NCI-H1092 (cell line): ENCODE measurements at regions not wholly inside any gene's neighbourhood (a gene's known extent, or its start where the extent isn't known, plus 50 kb on each side); places are given as distances from the start of the nearest gene placed in this dataset.

Experiments
- DNase-seq: peaks from one replicate; lab custom pipeline; 2025; lab: John Stamatoyannopoulos, UW

DNA sequence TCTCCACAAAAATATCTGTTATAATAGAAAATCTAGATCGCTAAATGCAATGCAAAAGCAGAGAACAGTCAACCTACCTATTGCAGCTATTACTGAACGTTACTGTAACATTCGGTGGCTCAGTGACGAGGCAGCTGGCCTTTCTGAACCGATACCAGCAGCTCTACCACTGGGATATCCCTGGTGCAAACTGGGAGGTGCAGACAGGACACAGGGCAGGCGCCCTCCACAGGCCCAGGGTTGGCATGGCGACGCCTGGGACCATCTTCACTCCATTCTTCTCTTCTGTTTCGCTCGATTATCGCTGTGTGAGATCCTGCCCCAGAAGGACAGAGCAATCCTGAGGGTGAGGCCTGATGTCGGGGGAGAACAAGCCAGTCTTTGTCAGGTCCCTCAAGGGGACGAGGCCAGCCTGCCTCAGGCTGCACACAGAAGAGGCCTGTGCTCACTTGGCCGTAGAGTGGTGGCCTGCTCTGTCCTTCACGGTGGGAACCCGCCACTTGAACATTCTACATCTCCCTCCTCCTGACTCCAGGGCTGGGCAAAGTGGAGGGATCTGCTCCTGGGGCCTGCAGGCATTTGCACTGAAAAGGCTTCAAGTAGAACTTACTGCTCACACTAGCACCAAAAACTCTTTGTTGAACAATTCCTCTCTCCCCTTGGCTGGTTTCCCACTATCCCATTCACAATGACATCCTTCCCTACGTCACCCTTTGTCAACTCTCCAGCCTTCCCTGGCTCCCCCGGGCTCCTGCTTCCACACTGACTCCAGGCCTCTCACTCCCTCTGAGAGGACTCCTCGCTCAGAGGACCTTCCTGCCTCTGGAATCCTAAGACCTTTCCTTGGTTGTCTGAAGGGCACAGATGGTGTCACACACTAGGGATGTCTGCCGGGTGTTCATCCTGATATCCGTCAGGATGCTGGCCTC, 49.7 kb downstream of the CYRIA start:
- no peak for DNase-seq

DNA sequence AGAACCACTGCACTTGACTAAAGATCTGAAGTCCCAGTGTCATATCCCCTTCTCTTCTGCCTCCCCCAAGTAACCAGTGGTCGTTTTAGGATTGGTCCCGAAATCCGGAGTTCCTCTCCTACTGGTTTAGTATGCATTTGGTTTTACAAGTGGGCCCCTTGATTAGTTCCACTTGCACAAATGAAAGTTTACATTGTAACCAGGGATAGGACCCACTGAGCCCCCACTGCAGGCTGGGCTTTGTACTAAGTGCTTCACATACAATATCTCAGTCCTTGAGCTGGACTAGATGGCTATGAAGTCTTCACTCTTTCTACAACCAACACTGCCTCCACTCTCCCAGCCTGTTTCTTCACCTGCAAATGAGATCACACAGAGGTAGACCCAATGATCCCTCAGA, 50.4 kb downstream of the CYRIA start:
- DNase-seq, result no peak

- no peak for DNase-seq
Observed at GRCh38 chr2:16614314-16614860, 51.2 kb downstream of the CYRIA start.

GRCh38 chr2:16613539-16614011, 52.1 kb downstream of the CYRIA start:
- no peak for DNase-seq

DNA sequence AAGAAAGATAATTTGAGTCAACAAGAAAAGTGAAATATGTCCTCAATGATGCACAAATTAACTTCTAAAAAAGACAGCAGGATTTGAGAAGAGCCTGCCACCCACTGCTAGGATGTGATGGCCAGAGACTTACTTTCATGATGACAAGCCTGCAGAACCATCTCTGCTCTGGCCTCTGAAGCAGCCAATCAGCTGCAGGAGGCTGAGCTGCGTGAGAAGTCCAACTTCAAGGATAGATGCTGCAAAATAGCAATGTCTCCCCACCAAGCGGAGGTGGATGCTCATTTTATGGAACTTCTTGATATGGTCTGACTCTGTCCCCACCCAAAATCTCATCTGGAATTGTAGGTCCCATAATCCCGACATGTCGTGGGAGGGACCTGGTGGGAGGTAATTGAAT, 53.1 kb downstream of the CYRIA start:
- no peak for DNase-seq

DNA sequence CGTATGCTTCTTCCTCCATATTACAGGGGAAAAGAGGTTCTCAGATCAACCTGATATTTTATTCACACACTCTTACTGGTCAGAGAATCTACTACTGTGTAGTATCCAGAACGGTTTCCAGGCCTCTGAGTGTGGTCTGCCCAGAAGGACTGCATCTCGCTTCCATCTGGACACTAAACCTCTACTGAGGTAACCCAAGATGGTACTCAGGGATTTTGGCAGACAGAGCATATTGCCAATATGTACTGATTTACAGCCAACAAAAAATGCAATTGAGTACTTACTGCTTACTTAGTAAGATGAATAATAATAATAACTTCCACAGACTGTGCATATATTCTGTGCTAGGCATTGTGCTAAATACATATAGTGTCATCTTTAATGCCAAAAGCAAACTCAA, 55.8 kb downstream of the CYRIA start:
- DNase-seq, result no peak

- peak; percentile 74 for DNase-seq
Observed at GRCh38 chr2:16608661-16609643, 56.7 kb downstream of the CYRIA start.

DNA sequence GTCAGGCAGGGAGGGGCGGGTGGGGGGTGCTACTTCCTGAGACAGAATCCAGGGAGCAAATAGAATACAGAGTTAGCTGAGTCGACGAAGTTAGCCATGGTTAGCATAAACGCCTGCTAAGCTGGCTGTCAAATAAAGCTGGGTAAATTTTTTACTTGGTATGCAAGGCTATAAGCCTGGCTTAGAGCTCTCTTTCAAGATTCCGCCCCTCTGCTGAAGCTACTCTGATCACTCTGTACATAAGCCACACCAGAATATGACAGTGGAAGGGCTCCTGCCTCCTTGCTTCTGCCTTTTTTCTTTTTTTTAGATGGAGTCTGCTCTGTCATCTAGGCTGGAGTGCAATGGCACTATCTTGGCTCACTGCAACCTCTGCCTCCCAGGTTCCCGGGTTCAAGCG, 58.3 kb downstream of the CYRIA start:
- DNase-seq, result no peak

DNA sequence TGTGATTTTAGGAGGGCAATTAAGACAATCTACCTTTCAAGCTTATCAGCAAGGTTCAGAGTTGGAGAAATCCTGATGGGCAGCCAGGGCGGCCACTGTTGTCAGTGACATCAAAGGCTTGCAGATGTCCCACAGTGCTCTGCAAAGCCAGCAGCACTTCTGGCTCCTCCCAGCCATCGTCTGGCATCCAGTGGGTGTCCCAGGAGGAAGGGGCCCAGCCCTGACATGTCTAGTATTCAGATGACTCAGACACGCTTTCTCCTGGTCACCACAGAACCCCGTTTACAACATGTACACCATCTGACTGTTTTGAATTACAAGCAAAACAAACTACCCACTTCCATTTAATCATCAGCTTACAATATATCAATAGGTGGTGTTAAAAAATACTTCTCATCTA, 61.4 kb downstream of the CYRIA start:
- DNase-seq, result no peak

DNA sequence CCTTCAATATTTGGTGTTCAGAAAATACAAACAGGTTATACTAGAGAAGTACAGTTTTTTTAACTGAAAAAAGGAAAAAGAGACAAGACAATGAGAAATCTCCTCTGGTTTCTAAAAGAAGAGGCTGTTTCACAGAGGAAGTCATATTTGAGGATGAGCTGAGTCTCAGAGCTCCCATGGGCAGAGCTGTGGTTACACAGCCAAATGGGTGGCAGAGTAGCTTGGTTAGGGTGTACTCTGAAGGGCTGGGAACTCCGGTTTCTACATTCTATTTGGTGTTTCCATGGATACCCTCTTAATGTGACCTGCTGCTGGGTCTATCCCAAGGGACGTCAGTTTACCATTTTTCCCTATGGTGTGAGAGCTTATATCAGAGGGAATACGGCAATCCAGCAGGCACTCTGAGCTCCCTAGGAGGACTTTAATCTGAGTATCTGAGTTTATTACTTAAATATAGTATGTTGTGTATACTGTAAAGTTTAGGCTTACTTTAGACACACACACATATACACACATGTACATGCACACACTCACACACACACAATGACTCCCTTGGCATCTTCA, 74.2 kb downstream of the CYRIA start:
- DNase-seq, result no peak

GRCh38 chr2:16589465-16589864, 76.2 kb downstream of the CYRIA start:
- DNase-seq, result no peak

DNA sequence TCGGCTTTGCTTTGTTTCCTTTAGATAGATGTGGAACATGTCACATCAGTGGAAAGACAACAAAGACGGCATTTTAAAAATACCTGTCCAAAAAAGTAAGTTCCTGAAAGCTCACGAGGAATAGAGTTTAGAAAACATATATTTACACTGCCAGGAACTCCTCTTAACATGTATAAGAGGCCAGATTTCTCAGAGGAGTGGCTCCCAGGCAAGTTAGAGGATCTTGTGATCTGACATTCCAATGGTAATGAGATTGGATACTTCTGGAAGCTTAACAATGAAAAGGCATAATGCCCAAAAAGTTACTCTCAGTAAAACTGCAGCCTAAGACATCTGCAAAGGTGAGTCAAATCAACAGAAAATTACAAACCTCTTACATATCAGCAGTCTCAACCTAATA, 77.1 kb downstream of the CYRIA start:
- DNase-seq, result no peak

DNA sequence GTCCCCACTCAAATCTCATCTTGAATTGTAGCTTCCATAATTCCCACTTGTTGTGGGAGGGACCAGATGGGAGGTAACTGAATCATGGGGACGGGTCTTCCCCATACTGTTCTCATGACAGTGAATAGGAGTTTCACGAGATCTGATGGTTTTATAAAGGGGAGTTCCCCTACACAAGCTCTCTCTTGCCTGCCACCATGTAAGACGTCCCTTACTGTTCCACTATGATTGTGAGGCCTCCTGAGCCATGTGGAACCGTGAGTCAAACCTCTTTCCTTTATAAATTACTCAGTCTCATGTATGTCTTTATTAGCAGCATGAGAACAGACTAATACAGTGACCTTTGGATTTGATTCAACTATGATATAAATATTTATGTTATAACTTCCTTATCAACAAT, 78.0 kb downstream of the CYRIA start:
- DNase-seq, result no peak

DNA sequence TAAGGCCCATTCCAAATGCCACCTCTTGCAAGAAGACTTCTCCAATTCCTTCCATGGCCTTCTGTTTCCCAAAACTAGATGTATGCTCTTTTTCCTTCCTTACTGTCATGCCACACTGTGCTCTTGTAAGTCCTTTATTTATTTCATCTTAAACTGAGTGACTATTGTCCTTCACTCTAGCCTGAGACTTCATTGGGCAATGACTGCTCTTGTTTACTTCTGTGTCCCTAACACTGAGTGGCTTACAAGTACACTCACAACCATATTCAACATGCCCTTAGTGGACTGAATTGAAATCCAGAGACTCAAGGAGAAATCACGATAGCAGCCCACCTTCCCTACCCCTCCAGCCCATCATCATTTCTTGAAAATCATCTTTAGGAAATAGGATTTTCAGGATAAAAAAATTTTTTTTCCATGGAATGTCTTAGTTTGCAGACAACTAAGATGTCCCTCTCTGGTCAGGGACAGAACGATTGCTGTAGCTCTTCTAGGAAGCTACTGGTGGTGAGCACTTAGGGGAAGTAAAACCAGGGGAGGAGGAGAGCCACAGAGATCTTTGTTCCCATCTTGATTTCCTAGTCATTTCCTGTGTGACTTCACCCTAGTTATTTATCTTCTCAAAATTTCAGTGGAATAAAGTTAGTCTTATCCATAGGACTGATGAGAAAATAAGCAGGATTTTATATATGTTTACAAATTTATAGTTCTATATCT, 80.7 kb downstream of the CYRIA start:
- no peak for DNase-seq

- no peak for DNase-seq
Observed at GRCh38 chr2:16584084-16584483, 81.5 kb downstream of the CYRIA start.

GRCh38 chr2:16581241-16581640, 84.4 kb downstream of the CYRIA start:
- DNase-seq, result no peak

- no peak for DNase-seq
Observed at GRCh38 chr2:16578081-16578480, 87.6 kb downstream of the CYRIA start.

DNA sequence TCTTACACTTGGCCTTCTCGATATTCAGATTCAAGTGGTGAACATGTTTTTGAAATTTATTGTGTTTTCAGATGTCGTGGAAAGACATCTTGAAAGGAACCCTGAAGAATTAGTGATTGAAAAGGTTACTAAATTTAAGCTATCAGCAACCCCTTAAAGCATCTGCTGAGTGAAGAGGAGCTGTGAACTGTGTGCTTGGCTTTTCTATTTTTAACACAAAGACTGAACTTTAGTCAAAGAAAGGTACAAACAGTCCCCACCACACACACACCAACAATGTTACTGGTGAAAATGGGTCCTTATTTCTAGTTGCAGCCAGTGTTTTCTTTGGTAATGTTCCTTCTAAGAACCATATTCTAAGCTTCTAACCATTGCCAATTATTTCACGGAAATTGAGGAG, 95.1 kb downstream of the CYRIA start:
- DNase-seq, result no peak

GRCh38 chr2:16568998-16569784, 96.4 kb downstream of the CYRIA start:
- no peak for DNase-seq

GRCh38 chr2:16566701-16567100, 98.9 kb downstream of the CYRIA start:
- DNase-seq, result no peak

DNA sequence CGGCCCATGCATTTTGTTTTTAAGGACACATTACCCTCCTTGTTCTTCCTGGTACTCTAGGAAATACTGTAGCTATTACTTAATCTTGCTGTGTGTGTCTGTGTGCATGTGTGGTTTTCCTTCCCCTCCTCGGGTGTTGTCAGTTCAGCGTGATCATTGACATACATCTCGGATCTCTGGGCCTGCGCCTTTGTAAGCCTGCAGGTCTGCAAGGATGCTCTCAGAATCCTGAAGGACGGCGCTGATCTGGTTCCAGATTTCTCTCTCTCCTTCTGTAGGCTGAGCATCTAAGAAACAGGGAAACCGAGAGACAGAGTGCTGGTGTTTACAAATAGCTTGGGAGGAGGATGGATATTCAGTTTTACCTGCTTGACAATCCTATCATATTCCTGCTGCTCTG, 100.2 kb downstream of the CYRIA start:
- no peak for DNase-seq
